ENCODE measurements at regions not wholly inside any gene's neighbourhood (a gene's known extent, or its start where the extent isn't known, plus 50 kb on each side); places are given as distances from the start of the nearest gene placed in this dataset.
"Not testable (repeated sequence)": the region's sequence is repeated elsewhere in the genome, so short reads cannot be mapped to it uniquely, and the experiment has no call there.

- TF ChIP-seq CTCF (IDR thresholded peaks at IDR 0.05; ENCODE audit: insufficient read depth, low read length); POLR2AphosphoS5 (IDR thresholded peaks at IDR 0.05; ENCODE audit: low read depth); REST (IDR thresholded peaks at IDR 0.05; ENCODE audit: insufficient replicate concordance, low read depth): not testable (repeated sequence)
These were observed 418.9 kb upstream of the IMPG1 start for GRCh38 chr6:76491376-76491775.

Data from HL-60 (cell line).